Inflammatory macrophage treated with lipopolysaccharide for 1 hour (primary cell): ENCODE measurements at regions not wholly inside any gene's neighbourhood (a gene's known extent, or its start where the extent isn't known, plus 50 kb on each side); places are given as distances from the start of the nearest gene placed in this dataset.
"Not testable (repeated sequence)": the region's sequence is repeated elsewhere in the genome, so short reads cannot be mapped to it uniquely, and the experiment has no call there.

Experiments
- DNase-seq, 2 donors: peaks; one replicate each; pipeline ENCODE4 v3.0.0-alpha.2; 2020 to 2022

- DNase-seq = not testable (repeated sequence)
These were observed 92.0 kb upstream of the FRG1 start for GRCh38 chr4:189848672-189849071.

GRCh38 chr4:189850239-189850856, 90.3 kb upstream of the FRG1 start:
- no peak for DNase-seq

- no peak for DNase-seq
These were observed 82.2 kb upstream of the FRG1 start for GRCh38 chr4:189858435-189858834.

GRCh38 chr4:189861101-189861500, 79.6 kb upstream of the FRG1 start:
- no peak for DNase-seq

GRCh38 chr4:189869236-189869635, 71.4 kb upstream of the FRG1 start:
- DNase-seq = no peak

GRCh38 chr4:189870511-189871234, 70.0 kb upstream of the FRG1 start:
- DNase-seq = peak in 1 of 2 donors; percentile 1

- no peak for DNase-seq
These were observed 66.1 kb upstream of the FRG1 start for GRCh38 chr4:189874591-189874990.

GRCh38 chr4:189881190-189881589, 59.5 kb upstream of the FRG1 start:
- DNase-seq = not testable (repeated sequence)

GRCh38 chr4:189888407-189888806, 52.3 kb upstream of the FRG1 start:
- not testable (repeated sequence) for DNase-seq
